BE2C (cell line): ENCODE measurements at regions not wholly inside any gene's neighbourhood (a gene's known extent, or its start where the extent isn't known, plus 50 kb on each side); places are given as distances from the start of the nearest gene placed in this dataset.

Source experiments
- DNase-seq: peaks from one replicate; pipeline ENCODE4 v3.0.0-alpha.2; 2020
- H3K27me3 ChIP-seq: fragments of 250-450 bp; sonication (Bioruptor Pico); 2 replicates; pipeline ENCODE4 v1.5.1; 2020; ENCODE audit warnings: mild to moderate bottlenecking
- H3K36me3 ChIP-seq: fragments of 250-450 bp; sonication (Bioruptor Pico); 2 replicates; pipeline ENCODE4 v1.5.1; 2020; ENCODE audit warnings: mild to moderate bottlenecking
- H3K4me1 ChIP-seq: fragments of 250-450 bp; sonication (Bioruptor Pico); 2 replicates; pipeline ENCODE4 v1.5.1; 2020
- H3K4me3 ChIP-seq: 2 replicates; pipeline ENCODE4 v1.5.1; 2011; ENCODE audit warnings: low read depth, low read length
- H3K9me3 ChIP-seq: fragments of 250-450 bp; sonication (Bioruptor Pico); 2 replicates; pipeline ENCODE4 v1.5.1; 2020
- CTCF ChIP-seq: IDR thresholded peaks from 2 replicates; pipeline ENCODE4 v1.5.1; 2012; ENCODE audit warnings: mild to moderate bottlenecking, low read depth, low read length

- Histone ChIP-seq H3K27me3 (no peaks in the 10 kb centered on the region), H3K4me3 (no peak overlapping the region), H3K4me1 (peaks cover 15% of the 10 kb centered on the region), H3K9me3 (no peaks in the 10 kb centered on the region), H3K36me3 (no peaks in the 10 kb centered on the region)
- TF ChIP-seq CTCF, result no peak
- DNase-seq, result no peak
Observed at GRCh38 chr1:234994436-234995295, 134.0 kb downstream of the TOMM20 start.

GRCh38 chr1:234992065-234992464, 136.6 kb downstream of the TOMM20 start:
- Histone ChIP-seq H3K36me3 (no peaks in the 10 kb centered on the region), H3K9me3 (no peaks in the 10 kb centered on the region), H3K4me1 (peaks cover 3% of the 10 kb centered on the region)

GRCh38 chr1:234990874-234991801, 137.5 kb downstream of the TOMM20 start:
- no peak for TF ChIP-seq CTCF
- Histone ChIP-seq H3K27me3 (no peaks in the 10 kb centered on the region), H3K4me1 (no peaks in the 10 kb centered on the region), H3K36me3 (no peaks in the 10 kb centered on the region), H3K4me3 (no peak overlapping the region), H3K9me3 (no peaks in the 10 kb centered on the region)
- DNase-seq, result no peak

More at GRCh38 chr1:234992065-234992464, 136.6 kb downstream of the TOMM20 start:
- no peak overlapping the region for H3K4me3 ChIP-seq
- H3K27me3 ChIP-seq, result no peaks in the 10 kb centered on the region
- no peak for TF ChIP-seq CTCF
- DNase-seq, result no peak

GRCh38 chr1:234990328-234990675, 138.3 kb downstream of the TOMM20 start:
- no peaks in the 10 kb centered on the region for H3K36me3 ChIP-seq
- H3K9me3 ChIP-seq, result no peaks in the 10 kb centered on the region
- no peaks in the 10 kb centered on the region for H3K4me1 ChIP-seq
- no peak overlapping the region for H3K4me3 ChIP-seq
- no peaks in the 10 kb centered on the region for H3K27me3 ChIP-seq
- DNase-seq, result no peak
- no peak for TF ChIP-seq CTCF

- H3K4me3 ChIP-seq, result no peak overlapping the region
- no peak for DNase-seq
- H3K9me3 ChIP-seq, result no peaks in the 10 kb centered on the region
- no peaks in the 10 kb centered on the region for H3K36me3 ChIP-seq
- no peaks in the 10 kb centered on the region for H3K27me3 ChIP-seq
- H3K4me1 ChIP-seq, result no peaks in the 10 kb centered on the region
- no peak for TF ChIP-seq CTCF
Observed at GRCh38 chr1:234989479-234990327, 138.9 kb downstream of the TOMM20 start.
